ENCODE measurements at regions not wholly inside any gene's neighbourhood (a gene's known extent, or its start where the extent isn't known, plus 50 kb on each side); places are given as distances from the start of the nearest gene placed in this dataset.

DNA sequence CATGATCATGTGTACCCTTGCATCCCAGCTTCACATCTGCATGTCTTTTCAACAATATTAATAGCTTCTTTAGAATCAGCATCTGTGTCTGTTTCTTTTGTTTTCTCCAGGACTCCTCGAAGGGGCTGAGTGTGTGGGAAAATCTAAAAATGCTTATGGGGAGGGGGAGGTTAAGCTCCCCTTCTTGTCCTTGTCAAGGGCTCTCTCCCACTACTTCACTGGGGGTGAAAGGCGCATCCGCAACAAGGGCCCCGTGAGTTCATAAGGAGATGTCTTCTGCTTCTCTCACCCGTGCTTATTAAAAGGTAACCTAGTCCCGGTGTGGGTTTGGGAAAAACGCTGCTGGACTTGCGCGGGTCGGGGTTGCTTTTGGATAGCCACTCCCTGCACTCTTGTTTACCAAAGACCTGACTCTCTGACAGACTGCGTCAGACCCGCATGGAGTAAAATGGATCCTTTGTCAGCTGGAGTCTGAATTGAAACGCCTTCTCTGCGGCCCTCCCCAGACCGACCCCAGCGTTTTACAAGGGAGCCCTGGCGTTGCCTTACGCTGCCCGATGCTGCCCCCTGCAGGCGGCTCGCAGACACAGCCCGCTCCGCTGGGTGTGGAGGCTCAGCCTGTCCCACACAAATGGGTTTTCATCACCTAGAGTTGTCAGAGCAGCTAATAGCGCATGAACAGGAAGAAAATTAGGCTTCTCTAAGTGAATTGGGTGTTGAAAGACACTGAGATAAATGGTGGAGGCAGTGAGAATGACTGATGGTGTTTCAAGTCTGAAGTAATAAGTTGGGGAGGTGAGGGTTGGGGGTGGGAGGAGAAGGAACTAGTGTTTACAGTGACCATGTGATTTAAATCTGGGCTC lies 53.8 kb downstream of the IER5 start:
- Histone ChIP-seq H3K4me3 (peak overlapping the region; percentile 29), H3K9me3 (no peaks in the 10 kb centered on the region), H3K27ac (no peak overlapping the region), H3K36me3 (no peaks in the 10 kb centered on the region), H3K4me1 (peaks cover 18% of the 10 kb centered on the region), H3K27me3 (no peaks in the 10 kb centered on the region)
- WGBS, result 8% methylated on average over 24 of the region's 24 CpGs
- peak; percentile 89 to 92 for DNase-seq (ENCODE audit: low spot score in 2 of 2)
- TF ChIP-seq POLR2AphosphoS5 (IDR thresholded peaks at IDR 0.05) (peak in 2 of 3 donors; percentile 54 to 63), POLR2A (IDR thresholded peaks at IDR 0.05) (no peak)
- TF ChIP-seq, protein P1, sequence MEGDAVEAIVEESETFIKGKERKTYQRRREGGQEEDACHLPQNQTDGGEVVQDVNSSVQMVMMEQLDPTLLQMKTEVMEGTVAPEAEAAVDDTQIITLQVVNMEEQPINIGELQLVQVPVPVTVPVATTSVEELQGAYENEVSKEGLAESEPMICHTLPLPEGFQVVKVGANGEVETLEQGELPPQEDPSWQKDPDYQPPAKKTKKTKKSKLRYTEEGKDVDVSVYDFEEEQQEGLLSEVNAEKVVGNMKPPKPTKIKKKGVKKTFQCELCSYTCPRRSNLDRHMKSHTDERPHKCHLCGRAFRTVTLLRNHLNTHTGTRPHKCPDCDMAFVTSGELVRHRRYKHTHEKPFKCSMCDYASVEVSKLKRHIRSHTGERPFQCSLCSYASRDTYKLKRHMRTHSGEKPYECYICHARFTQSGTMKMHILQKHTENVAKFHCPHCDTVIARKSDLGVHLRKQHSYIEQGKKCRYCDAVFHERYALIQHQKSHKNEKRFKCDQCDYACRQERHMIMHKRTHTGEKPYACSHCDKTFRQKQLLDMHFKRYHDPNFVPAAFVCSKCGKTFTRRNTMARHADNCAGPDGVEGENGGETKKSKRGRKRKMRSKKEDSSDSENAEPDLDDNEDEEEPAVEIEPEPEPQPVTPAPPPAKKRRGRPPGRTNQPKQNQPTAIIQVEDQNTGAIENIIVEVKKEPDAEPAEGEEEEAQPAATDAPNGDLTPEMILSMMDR (IDR thresholded peaks at IDR 0.05), result peak; percentile 92 to 95

- Histone ChIP-seq H3K27ac (no peak overlapping the region), H3K4me1 (peaks cover 18% of the 10 kb centered on the region), H3K36me3 (no peaks in the 10 kb centered on the region), H3K4me3 (no peak overlapping the region), H3K27me3 (no peaks in the 10 kb centered on the region), H3K9me3 (no peaks in the 10 kb centered on the region)
- no peak for TF ChIP-seq EP300 (IDR thresholded peaks at IDR 0.05)
- TF ChIP-seq POLR2AphosphoS5 (IDR thresholded peaks at IDR 0.05), result no peak
- TF ChIP-seq, protein P1 (IDR thresholded peaks at IDR 0.05), result no peak
- TF ChIP-seq POLR2A (IDR thresholded peaks at IDR 0.05), result no peak
- WGBS, result 75% methylated on average over 5 of the region's 5 CpGs
- DNase-seq (ENCODE audit: low spot score in 2 of 2), result peak in 1 of 2 donors; percentile 19
Observed at GRCh38 chr1:181143102-181143859, 54.8 kb downstream of the IER5 start.

DNA sequence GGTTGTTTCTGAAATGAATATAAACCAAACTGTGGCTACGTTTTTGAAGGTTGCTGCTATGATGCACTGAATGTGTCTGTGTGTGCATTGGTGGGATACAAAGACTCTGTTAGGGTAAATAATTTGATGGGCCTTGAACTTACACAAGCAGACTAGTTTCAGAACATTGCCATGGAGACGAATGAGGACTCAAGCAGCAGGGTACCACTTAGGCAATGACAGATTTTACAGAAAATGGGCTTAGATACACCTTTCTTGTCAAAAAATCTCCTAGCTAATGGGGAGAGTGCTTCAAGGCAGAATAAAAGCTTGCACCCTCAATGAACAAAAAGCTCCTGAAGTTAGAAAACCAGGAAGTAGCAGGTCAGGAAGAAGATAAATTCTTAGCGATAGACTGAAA lies 55.7 kb downstream of the IER5 start:
- H3K27ac ChIP-seq, result no peak overlapping the region
- 82% methylated on average over 3 of the region's 3 CpGs for WGBS
- DNase-seq (ENCODE audit: low spot score in 2 of 2), result no peak

GRCh38 chr1:181148636-181149035 lies 60.1 kb downstream of the IER5 start:
- peak; percentile 15 to 24 for DNase-seq (ENCODE audit: low spot score in 2 of 2)
- 61% methylated on average over 3 of the region's 3 CpGs for WGBS
- Histone ChIP-seq H3K27ac (no peak overlapping the region), H3K36me3 (no peaks in the 10 kb centered on the region), H3K27me3 (no peaks in the 10 kb centered on the region), H3K9me3 (no peaks in the 10 kb centered on the region), H3K4me1 (peaks cover 28% of the 10 kb centered on the region), H3K4me3 (no peak overlapping the region)
- TF ChIP-seq POLR2A (IDR thresholded peaks at IDR 0.05), result no peak
- TF ChIP-seq, protein P1 (IDR thresholded peaks at IDR 0.05), result no peak
- TF ChIP-seq POLR2AphosphoS5 (IDR thresholded peaks at IDR 0.05), result no peak
- TF ChIP-seq EP300 (IDR thresholded peaks at IDR 0.05), result no peak

More for the DNA sequence above, 55.7 kb downstream of the IER5 start:
- H3K9me3 ChIP-seq, result no peaks in the 10 kb centered on the region
- no peak overlapping the region for H3K4me3 ChIP-seq
- TF ChIP-seq, protein P1 (IDR thresholded peaks at IDR 0.05), result no peak
- no peak for TF ChIP-seq EP300 (IDR thresholded peaks at IDR 0.05)
- TF ChIP-seq POLR2A (IDR thresholded peaks at IDR 0.05), result no peak
- TF ChIP-seq POLR2AphosphoS5 (IDR thresholded peaks at IDR 0.05), result no peak
- peaks cover 20% of the 10 kb centered on the region for H3K4me1 ChIP-seq
- no peaks in the 10 kb centered on the region for H3K36me3 ChIP-seq
- no peaks in the 10 kb centered on the region for H3K27me3 ChIP-seq

Measured in suprapubic skin (tissue), 4 donors.